ENCODE measurements at regions not wholly inside any gene's neighbourhood (a gene's known extent, or its start where the extent isn't known, plus 50 kb on each side); places are given as distances from the start of the nearest gene placed in this dataset.

GRCh38 chr9:80093695-80094094, 521.9 kb downstream of the TLE4 start:
- TF ChIP-seq POLR2A (IDR thresholded peaks at IDR 0.05) = no peak
- TF ChIP-seq, protein P1, sequence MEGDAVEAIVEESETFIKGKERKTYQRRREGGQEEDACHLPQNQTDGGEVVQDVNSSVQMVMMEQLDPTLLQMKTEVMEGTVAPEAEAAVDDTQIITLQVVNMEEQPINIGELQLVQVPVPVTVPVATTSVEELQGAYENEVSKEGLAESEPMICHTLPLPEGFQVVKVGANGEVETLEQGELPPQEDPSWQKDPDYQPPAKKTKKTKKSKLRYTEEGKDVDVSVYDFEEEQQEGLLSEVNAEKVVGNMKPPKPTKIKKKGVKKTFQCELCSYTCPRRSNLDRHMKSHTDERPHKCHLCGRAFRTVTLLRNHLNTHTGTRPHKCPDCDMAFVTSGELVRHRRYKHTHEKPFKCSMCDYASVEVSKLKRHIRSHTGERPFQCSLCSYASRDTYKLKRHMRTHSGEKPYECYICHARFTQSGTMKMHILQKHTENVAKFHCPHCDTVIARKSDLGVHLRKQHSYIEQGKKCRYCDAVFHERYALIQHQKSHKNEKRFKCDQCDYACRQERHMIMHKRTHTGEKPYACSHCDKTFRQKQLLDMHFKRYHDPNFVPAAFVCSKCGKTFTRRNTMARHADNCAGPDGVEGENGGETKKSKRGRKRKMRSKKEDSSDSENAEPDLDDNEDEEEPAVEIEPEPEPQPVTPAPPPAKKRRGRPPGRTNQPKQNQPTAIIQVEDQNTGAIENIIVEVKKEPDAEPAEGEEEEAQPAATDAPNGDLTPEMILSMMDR (IDR thresholded peaks at IDR 0.05) = no peak

Measured in adrenal gland (tissue), 5 donors.